Umbilical cord (tissue), 1 donor: ENCODE measurements at regions not wholly inside any gene's neighbourhood (a gene's known extent, or its start where the extent isn't known, plus 50 kb on each side); places are given as distances from the start of the nearest gene placed in this dataset.
"Not testable (repeated sequence)": the region's sequence is repeated elsewhere in the genome, so short reads cannot be mapped to it uniquely, and the experiment has no call there.

Experiments used
- DNase-seq: peaks from one replicate; pipeline ENCODE4 v3.0.0-alpha.2; 2015; ENCODE audit warnings: low spot score

DNA sequence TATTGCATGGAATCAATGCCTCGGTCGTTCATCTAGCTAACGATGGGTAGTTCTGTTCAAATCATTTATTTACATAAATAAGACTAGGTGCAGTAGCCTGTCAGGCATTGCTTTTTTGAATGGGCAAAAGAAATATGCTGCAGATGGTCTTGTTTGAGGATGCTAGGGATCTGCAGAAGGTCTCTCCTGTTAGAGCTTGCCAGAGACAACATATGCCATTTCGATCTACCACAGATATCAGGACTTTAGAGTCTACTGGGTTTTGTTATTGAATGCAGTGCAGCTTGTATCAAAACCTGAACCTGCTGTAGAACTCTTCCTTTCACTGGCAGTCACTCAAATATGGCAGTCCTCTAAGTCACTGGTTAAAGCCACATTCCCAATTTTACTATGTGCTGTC, 381.1 kb upstream of the CDH10 start:
- no peak for DNase-seq

DNA sequence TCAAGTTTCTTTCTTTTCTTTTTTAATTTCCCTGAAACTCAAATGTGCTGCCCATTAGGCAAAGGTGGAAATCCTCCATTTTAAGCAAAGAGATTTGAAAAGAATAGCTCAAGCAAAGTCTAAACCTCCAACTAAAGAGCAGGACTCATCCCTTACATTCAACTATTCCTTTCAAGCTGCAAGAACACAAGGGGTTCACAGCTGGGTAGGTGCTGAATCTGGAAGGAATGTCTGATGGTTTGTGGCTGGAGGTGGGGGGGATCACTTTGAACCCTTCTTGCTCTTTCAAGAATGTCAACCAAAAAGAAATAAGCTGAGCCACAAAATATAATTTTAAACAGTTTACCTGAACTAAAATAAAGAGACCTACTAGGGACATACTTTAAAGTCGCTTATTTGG, 375.7 kb upstream of the CDH10 start:
- no peak for DNase-seq

DNA sequence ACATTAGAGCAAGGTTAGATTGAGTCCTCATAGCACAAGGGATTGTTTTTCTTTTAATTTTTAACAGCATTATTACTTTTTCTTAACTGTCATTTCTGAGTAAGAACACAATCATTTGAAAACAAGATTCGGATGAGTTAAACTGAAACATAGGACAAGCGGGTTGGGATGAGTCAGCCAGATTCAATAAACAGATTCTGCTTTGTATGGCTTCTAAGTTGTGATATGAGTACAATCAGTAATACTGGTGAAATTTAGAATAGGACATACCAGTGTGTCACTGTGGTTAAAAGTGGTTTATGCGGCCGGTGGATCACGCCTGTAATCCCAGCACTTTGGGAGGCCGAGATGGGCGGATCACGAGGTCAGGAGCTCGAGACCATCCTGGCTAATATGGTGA, 364.3 kb upstream of the CDH10 start:
- DNase-seq: no peak

DNA sequence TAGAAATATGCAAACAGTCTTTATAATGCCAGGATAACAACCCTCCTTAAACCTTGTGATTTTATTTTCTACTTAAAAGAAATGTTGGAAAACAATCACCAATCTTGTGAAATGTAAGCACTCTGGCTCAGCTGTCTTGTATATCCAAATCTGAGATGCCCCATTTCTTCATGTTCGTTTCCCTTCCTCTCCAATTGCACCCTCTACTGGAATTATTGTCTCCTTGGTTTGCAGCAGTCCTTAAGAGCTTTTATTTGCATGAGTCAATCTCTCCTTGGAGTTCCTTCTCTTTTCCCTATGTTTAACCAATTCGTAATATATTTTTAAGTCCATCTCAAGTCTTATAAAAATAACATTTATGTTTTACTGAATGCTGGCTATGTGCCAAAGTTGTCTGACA, 362.0 kb upstream of the CDH10 start:
- DNase-seq: peak; percentile 35

DNA sequence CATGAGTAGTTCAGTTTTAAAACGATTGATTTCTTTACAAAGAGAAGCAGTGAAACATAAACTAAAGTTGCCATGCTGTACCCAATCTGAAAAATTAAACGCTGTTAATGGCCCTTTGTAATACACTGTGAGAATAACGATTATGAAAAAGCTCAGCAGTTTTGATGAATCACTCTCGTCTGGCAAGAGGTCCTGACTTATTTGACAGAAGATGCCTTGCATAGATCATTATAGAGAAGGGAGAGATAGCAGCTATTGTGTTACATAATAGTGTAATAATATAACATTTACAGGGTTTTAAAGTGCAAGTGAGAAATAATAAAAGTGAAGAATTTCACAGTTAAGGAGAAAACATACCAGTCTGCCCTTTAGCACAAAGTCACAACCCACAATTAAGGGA, 361.5 kb upstream of the CDH10 start:
- DNase-seq: no peak

DNA sequence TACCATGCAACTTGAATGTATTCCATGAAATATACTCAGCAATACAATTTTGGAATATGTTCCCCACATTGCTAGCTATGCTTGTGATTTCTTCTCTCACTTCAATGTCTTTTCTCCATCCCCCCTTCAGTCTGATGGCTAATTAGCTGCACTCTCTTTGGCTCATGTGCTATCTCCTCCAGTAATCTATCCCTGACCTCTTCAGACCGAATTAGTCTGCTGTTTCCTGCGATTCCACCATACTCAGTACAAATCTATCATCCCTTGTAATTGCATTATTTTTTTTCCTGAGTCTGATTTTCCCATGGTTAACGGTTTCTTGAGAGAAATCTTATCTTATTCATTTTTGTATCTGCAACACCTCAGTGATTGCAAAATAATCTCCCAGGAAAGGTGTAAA, 360.7 kb upstream of the CDH10 start:
- no peak for DNase-seq

DNA sequence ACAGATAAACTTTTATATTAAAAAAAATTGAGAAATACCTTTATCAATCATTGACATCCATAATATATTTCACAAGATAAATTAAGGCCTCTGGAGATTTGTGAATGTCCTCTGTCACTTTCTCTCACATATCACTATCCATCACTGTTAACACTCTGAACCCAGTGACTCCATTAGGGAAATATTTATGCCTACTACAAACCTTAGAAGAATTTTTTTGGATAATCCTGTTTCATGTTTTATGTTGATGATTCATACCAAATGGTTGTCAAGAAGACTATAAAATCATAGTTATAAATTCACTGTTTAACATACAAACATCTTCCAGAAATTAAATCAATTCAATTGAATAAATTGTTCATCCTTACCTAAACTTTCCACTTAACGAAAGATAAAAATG, 357.6 kb upstream of the CDH10 start:
- no peak for DNase-seq

DNA sequence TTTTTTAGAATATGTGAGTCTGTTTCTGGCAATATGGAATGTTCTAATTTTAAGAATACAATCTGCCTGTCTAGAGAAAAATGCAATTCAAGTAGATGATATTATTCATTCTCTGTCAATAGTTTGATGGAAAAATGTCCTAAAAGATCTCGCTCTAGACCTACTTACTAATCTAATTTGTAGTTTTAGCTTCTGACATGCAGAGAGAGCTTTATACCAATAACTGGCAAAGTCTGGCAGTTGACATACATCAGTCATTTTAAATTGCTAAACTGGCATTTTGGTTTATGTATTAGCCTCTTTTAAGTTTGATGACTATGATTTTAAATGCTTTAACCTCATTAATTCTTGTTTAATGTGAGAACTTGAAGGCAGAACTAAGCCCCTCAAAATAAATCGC, 355.0 kb upstream of the CDH10 start:
- no peak for DNase-seq

DNA sequence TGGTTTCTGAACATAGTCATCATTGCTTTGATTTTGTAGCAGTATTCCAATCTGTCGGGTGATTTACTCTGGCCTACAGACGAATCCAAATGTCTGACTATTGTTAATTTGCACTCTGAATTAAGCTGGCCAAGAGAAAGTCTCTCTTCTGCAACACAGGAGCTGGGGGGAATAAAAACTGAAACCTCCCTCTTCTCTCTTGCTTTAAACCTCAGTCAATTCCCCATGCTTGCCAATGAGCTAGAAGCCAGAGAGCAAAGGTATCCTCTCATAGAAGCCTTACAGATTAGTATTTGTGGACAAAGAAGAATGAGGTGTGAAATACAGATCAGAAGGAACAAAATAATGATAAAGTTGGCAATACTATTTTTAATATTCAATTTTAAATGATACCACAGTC, 353.9 kb upstream of the CDH10 start:
- no peak for DNase-seq

DNA sequence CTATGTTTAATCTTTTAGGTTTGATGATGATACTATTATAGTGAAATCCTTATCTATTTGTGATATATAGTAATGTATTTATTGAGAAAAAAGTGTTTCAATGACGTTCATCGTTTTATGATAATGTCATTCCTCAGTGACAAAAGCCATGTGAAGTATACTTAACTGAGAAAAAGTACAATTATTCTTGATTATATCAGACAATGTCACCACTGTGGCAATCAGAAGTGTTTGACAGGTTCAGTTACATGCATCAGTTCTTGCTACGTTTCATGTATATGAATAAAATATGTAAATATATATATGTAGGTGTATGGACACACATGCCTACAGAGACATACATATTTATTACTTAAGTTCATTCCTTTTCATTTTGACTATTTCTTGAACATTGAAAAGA, 341.5 kb upstream of the CDH10 start:
- DNase-seq: no peak

DNA sequence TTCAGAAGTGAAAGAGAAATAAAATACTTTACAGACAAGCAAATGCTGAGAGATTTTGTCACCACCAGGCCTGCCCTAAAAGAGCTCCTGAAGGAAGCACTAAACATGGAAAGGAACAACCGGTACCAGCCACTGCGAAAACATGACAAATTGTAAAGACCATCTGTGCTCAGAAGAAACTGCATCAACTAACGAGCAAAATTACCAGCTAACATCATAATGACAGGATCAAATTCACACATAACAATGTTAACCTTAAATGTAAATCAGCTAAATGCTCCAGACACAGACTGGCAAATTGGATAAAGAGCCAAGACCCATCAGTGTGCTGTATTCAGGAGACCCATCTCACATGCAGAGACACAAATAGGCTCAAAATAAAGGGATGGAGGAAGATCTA, 333.8 kb upstream of the CDH10 start:
- not testable (repeated sequence) for DNase-seq

DNA sequence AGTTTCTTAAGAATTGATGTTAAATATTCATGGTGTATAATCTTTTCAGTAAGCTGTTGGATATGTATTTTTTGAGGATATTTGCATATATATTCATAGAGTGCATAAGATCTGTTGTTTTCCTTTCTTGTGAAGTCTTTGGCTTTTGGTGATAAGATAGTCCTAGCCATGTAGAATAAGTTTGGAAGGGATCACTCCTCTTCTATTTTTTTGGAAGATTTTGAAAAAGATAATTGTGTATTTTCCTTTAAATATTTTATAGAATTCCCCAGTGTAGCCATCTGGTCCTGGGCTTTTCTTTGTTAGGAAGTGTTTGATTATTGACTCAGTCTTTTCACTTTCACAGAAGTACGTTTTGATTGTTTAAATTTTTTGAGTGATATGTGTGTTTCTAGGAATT, 318.8 kb upstream of the CDH10 start:
- no peak for DNase-seq

DNA sequence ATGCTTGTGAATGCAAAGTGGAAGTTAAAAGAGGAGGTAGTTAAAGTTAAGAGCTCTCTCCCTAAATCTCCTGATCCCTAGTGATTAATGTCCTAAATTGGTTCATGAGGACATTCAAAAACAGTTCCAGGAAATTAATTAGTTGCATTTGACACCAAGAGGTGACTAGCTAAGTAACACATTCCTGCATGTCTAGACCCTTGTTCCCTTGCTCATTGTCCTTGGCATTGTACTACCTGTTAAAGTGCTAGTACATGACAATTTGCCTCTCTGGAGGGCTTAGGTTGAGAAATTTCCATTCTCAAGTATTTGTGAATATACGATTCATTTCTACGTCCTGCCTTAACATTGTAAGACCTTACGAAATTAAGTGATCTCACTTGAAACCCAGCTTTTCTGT, 278.6 kb upstream of the CDH10 start:
- DNase-seq: no peak

DNA sequence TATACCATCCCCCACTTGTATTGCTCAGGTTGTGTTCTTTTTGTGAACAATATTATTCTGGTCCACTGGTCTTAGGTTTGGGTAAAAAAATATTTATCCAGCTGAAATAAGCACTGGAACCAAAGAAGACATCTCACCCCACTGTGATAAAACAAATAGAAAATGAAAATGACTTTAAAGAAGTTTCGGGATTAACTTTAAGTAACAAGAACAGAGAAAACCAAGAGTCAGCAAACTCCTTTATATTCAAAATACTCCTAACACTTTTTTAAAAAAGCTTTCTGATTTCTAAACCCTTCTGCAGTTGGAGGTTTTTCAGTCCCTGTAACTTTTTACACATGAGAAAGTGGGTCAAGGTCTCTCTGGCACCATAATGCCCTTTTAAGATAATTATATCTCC, 273.9 kb upstream of the CDH10 start:
- DNase-seq: no peak

DNA sequence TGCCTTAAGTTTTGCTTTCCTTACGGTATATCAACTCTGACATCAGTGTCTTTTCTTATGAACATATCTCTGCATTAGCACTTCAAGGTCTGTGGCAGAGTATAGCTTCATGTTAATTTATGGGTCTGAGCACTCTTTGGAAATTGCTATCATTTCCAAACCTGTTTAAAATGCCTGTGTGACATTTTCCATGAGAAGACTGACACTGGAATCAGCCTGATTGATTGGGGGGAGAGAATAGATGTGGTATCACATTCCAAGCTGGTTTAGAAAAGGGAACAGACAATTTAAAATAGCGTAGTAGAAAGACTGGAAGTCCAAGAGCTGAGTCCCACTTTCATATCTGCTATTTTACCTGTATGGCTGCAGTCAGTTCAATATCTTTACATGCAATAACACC, 272.1 kb upstream of the CDH10 start:
- peak; percentile 15 for DNase-seq

DNA sequence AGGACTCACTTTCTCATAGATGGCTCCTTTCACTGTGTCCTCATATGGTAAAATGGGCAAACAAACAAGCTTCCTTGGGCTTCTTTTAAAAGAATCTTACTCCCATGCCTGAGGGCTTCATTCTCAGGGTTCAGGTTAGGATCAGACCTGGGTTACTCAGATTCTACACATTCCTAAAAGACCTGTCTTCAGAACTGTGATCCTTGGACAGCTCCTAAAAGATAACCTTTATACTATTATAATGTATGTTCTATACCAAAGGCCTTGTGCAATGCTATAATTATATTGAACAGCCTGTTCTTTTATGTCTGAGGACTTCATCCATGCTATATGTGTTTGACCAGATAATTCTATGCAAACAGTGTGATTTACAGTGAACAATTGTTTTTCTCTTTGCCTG, 264.4 kb upstream of the CDH10 start:
- DNase-seq: no peak

DNA sequence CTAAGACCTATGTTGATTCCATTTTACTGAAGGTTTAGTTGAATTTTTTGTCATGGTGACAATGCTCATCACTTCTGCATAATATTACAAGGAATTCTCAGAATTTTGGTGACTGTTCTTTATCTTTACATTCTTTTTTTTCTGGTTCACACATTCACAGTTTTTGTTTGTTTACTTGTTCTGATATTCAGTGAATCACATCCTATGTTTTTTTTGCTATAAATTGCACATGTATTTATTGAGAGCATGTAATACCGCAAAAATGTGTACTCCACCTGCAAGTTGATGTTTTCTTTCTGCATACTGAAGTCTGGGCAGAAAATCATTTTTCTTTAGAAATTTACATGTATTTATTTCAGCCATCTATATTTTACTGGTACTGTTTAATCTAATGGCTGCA, 261.9 kb upstream of the CDH10 start:
- no peak for DNase-seq

DNA sequence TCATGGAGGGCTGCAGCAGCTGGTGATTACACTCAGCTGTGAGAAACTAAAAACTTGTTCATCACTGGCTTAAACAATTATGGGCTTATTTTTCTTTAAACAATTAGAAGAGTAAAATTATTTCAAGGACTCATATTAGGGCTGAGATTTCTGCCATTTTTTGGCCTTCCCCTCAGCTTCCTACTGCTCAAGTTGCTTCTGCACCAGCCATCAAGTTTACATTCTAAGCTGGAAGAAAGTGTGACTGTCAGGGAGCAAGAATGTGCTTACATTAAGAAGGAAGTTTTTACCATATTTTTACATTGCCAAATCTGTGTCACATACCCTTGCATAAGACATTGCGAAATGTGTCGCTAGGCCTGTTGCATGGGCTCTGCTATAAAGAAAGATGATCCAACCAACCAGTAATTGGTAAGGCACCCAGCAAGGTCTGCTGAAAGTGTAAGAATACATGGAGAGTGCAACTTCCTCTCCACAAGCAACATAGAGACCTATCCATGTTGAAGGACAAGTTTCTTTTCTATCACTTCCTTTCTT, 260.3 kb upstream of the CDH10 start:
- DNase-seq: no peak

DNA sequence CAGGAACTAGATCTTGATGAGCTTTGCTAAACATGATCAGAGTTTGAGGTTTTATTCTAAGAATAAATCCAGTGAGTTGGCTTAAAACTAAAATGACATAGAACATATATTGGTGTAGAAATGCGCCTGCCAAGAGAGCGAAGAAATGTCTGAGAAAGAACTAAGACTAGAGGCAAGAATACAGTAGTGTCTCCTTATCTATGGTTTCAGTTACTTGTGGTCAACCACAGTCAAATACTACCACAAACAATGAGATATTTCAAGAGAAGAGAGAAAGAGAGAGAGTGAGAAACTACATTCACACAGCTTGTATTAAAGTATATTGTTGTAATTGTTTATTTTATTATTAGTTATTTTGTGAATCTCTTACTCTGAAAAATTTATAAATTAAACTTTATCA, 254.4 kb upstream of the CDH10 start:
- no peak for DNase-seq

DNA sequence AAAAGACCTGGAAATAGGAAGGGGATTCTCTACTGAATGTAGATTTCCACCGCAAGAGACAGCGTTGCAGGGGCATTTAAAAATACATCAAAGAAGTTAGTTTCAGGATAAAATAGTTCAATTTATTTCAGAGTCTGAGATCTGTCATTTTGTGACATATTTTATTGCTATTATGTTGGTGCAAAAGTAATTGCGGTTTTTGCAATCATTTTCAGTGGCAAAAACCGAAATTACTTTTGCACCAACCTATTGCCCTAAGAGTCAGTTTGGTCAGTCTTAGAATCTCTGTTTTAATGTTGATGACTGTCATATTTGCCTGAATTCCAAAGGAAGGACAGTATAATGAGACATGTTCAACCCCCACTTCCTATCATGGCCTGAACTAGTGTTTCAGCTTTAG, 219.5 kb upstream of the CDH10 start:
- no peak for DNase-seq

DNA sequence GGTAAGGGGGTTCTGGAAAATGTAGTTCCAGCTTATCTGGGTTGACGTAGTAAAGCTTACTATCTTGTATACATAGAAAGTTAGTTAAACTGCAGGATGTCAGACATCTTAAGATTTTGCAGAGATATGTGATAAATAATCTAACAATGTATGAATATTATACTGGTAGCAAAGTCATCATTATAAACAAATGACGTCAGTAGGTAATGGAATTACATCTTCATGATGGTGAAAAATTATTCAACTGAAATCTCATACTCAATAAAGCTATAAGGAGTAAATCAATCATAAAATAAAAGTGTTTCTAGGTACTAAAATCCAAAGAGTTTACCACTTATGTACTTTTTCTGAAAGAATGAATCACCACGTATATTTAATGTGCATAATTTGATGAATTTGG, 217.3 kb upstream of the CDH10 start:
- DNase-seq: no peak

DNA sequence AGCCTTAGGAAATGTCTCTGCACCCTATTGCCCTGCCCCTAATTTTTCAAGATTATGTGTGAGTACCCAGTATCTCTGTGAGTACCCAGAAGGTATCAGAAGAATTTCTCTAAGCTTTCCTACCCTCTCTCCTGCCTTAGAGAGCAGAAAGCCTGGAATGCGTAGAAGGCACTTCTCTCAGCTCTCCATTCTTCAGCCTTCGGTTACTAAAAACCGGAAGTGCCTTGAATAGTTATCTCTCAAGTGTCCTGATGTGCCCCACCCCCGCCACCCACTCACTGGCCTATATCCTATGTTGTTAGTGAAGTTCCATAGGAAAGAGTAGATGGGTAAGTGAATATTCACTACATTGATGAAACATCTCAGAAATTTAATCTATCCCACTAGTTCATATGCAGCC, 210.7 kb upstream of the CDH10 start:
- no peak for DNase-seq

DNA sequence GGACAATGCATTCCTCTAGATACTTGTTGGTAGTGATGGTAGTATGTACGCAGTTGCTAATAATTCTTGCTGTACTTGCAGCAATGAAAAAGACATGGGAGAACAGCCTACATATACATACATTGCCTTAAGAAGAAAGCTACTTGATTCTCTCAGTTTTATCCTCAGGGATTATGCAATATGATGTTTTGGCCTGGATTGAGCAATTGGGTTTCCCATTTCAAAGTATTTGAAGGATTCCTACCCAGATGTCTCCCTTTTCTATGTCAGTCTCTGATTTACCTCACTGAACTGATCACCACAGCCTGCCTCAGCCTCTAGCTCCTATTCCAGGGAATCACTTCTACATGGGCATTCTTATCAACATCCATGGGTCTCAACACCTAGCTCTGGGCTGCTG, 210.1 kb upstream of the CDH10 start:
- no peak for DNase-seq

DNA sequence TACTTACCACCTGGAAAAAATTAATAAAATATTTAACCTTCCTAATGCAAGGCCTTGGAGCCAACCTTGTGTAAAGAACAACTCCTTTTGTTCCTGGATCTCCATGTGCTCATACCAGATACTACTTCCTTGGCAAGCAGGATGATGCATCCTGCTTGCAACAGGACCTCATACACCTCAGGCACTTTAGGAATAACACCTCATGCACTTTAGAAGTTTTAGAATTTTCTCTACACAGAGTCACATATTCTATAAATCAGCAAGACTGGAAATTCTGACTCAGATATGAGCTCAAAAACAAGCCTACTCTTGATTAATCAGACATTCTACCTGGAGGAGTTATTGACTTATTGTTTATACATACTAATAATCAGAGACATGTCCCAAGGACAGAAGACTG, 209.6 kb upstream of the CDH10 start:
- no peak for DNase-seq

DNA sequence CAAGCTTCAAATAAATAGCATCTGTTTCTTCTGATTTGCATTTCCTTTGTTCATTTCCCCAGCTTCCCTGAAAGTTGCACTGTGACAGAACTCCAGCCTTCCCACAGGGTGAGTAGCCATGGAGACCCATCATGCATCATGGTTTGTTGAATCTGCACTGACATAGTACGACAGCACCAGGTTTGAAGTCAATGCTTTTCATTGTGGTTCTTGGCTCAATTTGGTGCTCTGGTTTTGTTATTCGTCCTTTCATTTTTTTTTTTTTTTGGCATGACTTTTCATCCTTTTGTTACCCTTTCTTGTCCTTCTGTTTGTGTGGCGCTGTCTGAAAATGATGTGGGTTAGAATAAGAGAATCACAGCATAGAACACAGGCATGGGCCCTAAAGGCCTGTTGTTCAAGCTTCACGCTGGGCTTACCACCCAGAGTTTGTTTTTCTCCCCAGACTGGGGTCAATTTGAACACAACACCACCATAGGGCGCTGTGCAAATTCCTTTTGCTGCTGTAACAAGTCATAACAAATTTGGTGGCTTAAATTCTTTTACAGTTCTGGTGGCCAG, 206.2 kb upstream of the CDH10 start:
- DNase-seq: no peak
